HEK293 (cell line): ENCODE measurements at regions not wholly inside any gene's neighbourhood (a gene's known extent, or its start where the extent isn't known, plus 50 kb on each side); places are given as distances from the start of the nearest gene placed in this dataset.

ENCODE experiments used
- CTCF ChIA-PET: fragments of 350-600 bp; formaldehyde crosslinking; extraction: SDS; loops from one replicate; lab custom pipeline; 2021; ENCODE audit warnings: antibody characterized with exemption; lab: Yijun Ruan, JAX
- POLR2A ChIA-PET: fragments of 300-600 bp; formaldehyde crosslinking; extraction: SDS; loops from one replicate; lab custom pipeline; 2020; ENCODE audit warnings: antibody characterized with exemption, inconsistent platforms; lab: Yijun Ruan, JAX
- H3K27ac ChIP-seq: fragments of 200-500 bp; sonication (Bioruptor generic); 2 replicates; pipeline ENCODE4 v1.5.1; 2014; ENCODE audit warnings: low read depth, low read length, control low read depth, inconsistent platforms; ENCODE audit errors: extremely low read depth
- H3K36me3 ChIP-seq, 2 experiments: fragments of 200-500 bp in 1 of 2; sonication (Bioruptor generic) in 1 of 2; 1 replicate in 1 of 2; 2 replicates in 1 of 2; pipeline ENCODE4 v1.5.1; 2014 to 2017; ENCODE audit warnings: inconsistent platforms in 2 of 2, low read length in 2 of 2; ENCODE audit not compliant: control insufficient read depth in 2 of 2, insufficient read depth in 1 of 2
- H3K4me1 ChIP-seq: fragments of 200-500 bp; sonication (Bioruptor generic); 2 replicates; pipeline ENCODE4 v1.5.1; 2014; ENCODE audit warnings: mild to moderate bottlenecking, low read length, inconsistent platforms; ENCODE audit not compliant: control insufficient read depth, insufficient read depth
- H3K4me3 ChIP-seq: 2 replicates; pipeline ENCODE4 v1.5.1; 2011; ENCODE audit warnings: low read depth, mild to moderate bottlenecking, control low read depth, low read length, moderate library complexity
- H3K9me3 ChIP-seq: fragments of 200-500 bp; sonication (Bioruptor generic); 2 replicates; pipeline ENCODE4 v1.5.1; 2014; ENCODE audit warnings: low read depth, low read length, inconsistent platforms; ENCODE audit not compliant: control insufficient read depth, insufficient read depth
- ATF2 ChIP-seq: fragments of 450-650 bp; formaldehyde crosslinking; IDR thresholded peaks from 2 replicates; pipeline ENCODE4 v1.5.1; 2016; ENCODE audit warnings: missing biosample characterization, missing genetic modification characterization, low read depth
- HOXD13 ChIP-seq: sonication (generic); formaldehyde crosslinking; IDR thresholded peaks from 2 replicates; pipeline ENCODE4 v1.8.0; 2022; ENCODE audit warnings: missing genetic modification reagents, borderline replicate concordance
- SCRT2 ChIP-seq: fragments of 450-650 bp; formaldehyde crosslinking; IDR thresholded peaks from 2 replicates; pipeline ENCODE4 v1.5.1; 2016; ENCODE audit warnings: missing biosample characterization, missing genetic modification characterization
- YY2 ChIP-seq: fragments of 450-650 bp; formaldehyde crosslinking; IDR thresholded peaks from 2 replicates; pipeline ENCODE4 v1.5.1; 2016; ENCODE audit warnings: missing biosample characterization, missing genetic modification characterization
- ZBTB1 ChIP-seq: fragments of 450-650 bp; formaldehyde crosslinking; IDR thresholded peaks from 2 replicates; pipeline ENCODE4 v1.5.1; 2016; ENCODE audit warnings: missing biosample characterization, missing genetic modification characterization
- ZFHX2 ChIP-seq: fragments of 450-650 bp; formaldehyde crosslinking; conservative IDR thresholded peaks from 2 replicates; pipeline ENCODE4 v1.5.1; 2016; ENCODE audit warnings: missing biosample characterization, missing genetic modification characterization
- ZNF133 ChIP-seq: fragments of 450-650 bp; formaldehyde crosslinking; IDR thresholded peaks from 2 replicates; pipeline ENCODE4 v1.5.1; 2016; ENCODE audit warnings: missing biosample characterization, missing genetic modification characterization
- ZNF266 ChIP-seq: fragments of 450-650 bp; formaldehyde crosslinking; IDR thresholded peaks from 2 replicates; pipeline ENCODE4 v1.5.1; 2016; ENCODE audit warnings: missing biosample characterization, missing genetic modification characterization, low read depth
- ZNF274 ChIP-seq, 2 experiments: fragments of 200-500 bp in 1 of 2; fragments of 450-650 bp in 1 of 2; sonication (Bioruptor generic) in 1 of 2; formaldehyde crosslinking in 1 of 2; IDR thresholded peaks; 2 replicates each; pipeline versions ENCODE4 v1.5.1 to v1.6.1; 2014 to 2016; ENCODE audit warnings: borderline replicate concordance in 1 of 2, inconsistent platforms in 1 of 2, low read length in 1 of 2, missing biosample characterization in 1 of 2, missing genetic modification characterization in 1 of 2
- ZNF335 ChIP-seq: fragments of 450-650 bp; formaldehyde crosslinking; conservative IDR thresholded peaks from 2 replicates; pipeline ENCODE4 v1.5.1; 2016; ENCODE audit warnings: missing biosample characterization, missing genetic modification characterization
- ZNF510 ChIP-seq: fragments of 450-650 bp; formaldehyde crosslinking; IDR thresholded peaks from 2 replicates; pipeline ENCODE4 v1.5.1; 2018; ENCODE audit warnings: mild to moderate bottlenecking, missing genetic modification characterization, missing biosample characterization; ENCODE audit not compliant: insufficient replicate concordance
- ZNF518A ChIP-seq: fragments of 450-650 bp; formaldehyde crosslinking; conservative IDR thresholded peaks from 2 replicates; pipeline ENCODE4 v1.5.1; 2016; ENCODE audit warnings: low read depth, missing biosample characterization, missing genetic modification characterization
- ZNF707 ChIP-seq: fragments of 450-650 bp; formaldehyde crosslinking; IDR thresholded peaks from 2 replicates; pipeline ENCODE4 v1.5.1; 2016; ENCODE audit warnings: missing biosample characterization, missing genetic modification characterization
- ZNF785 ChIP-seq: fragments of 450-650 bp; formaldehyde crosslinking; IDR thresholded peaks from 2 replicates; pipeline ENCODE4 v1.5.1; 2016; ENCODE audit warnings: missing biosample characterization, missing genetic modification characterization
- ZSCAN16 ChIP-seq: fragments of 450-650 bp; formaldehyde crosslinking; IDR thresholded peaks from 2 replicates; pipeline ENCODE4 v1.5.1; 2016; ENCODE audit warnings: missing biosample characterization, missing genetic modification characterization
- TF ChIP-seq, protein P1 (sequence below): fragments of 450-650 bp; formaldehyde crosslinking; optimal IDR thresholded peaks from 2 replicates; pipeline ENCODE3; 2016; ENCODE audit warnings: missing biosample characterization, mild to moderate bottlenecking, missing genetic modification characterization
- TF ChIP-seq, protein P2 (sequence below): fragments of 450-650 bp; formaldehyde crosslinking; IDR thresholded peaks from 2 replicates; pipeline ENCODE4 v1.5.1; 2017; ENCODE audit warnings: missing biosample characterization, missing genetic modification characterization

DNA sequence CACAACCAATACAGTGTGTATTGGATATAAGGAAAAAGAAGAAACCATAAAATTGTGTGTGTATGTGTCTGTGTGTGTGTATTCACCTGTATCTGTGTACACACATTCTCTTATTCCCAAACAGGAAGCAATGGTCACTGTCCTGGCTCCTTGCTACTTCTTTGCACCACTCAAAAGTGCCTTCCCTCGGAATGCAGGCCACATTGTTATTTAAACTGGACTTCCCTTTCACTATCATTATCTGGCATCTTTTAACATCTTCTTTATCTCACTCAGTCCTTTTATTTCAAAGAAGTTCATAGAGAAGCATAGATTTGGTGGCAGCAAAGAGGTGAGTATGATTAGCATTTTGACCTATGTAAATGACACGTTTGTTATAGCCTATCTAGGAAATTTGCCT, 803.7 kb downstream of the NCAM2 start:
- POLR2A ChIA-PET: no interaction called here
- CTCF ChIA-PET: no interaction called here
- no peak overlapping the region for H3K4me3 ChIP-seq
- TF ChIP-seq ZNF266 (tag by site-specific recombination): no peak
- no peak for TF ChIP-seq ZNF707 (tag by site-specific recombination)
- TF ChIP-seq, protein P1, sequence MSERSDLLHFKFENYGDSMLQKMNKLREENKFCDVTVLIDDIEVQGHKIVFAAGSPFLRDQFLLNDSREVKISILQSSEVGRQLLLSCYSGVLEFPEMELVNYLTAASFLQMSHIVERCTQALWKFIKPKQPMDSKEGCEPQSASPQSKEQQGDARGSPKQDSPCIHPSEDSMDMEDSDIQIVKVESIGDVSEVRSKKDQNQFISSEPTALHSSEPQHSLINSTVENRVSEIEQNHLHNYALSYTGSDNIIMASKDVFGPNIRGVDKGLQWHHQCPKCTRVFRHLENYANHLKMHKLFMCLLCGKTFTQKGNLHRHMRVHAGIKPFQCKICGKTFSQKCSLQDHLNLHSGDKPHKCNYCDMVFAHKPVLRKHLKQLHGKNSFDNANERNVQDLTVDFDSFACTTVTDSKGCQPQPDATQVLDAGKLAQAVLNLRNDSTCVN (tag by site-specific recombination): no peak
- no peak for TF ChIP-seq SCRT2 (tag by site-specific recombination)
- no peak for TF ChIP-seq ZNF785 (tag by site-specific recombination)
- no peak for TF ChIP-seq ZNF518A (tag by site-specific recombination)
- TF ChIP-seq ZNF335 (tag by site-specific recombination): no peak
- TF ChIP-seq ZSCAN16 (tag by site-specific recombination): no peak
- TF ChIP-seq, protein P2, sequence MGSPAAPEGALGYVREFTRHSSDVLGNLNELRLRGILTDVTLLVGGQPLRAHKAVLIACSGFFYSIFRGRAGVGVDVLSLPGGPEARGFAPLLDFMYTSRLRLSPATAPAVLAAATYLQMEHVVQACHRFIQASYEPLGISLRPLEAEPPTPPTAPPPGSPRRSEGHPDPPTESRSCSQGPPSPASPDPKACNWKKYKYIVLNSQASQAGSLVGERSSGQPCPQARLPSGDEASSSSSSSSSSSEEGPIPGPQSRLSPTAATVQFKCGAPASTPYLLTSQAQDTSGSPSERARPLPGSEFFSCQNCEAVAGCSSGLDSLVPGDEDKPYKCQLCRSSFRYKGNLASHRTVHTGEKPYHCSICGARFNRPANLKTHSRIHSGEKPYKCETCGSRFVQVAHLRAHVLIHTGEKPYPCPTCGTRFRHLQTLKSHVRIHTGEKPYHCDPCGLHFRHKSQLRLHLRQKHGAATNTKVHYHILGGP (tag by site-specific recombination): no peak
- TF ChIP-seq ZBTB1 (tag by site-specific recombination): no peak
- TF ChIP-seq ATF2: no peak
- TF ChIP-seq ZFHX2 (tag by site-specific recombination): no peak
- TF ChIP-seq ZNF133: no peak
- TF ChIP-seq YY2 (tag by site-specific recombination): no peak
- no peak for TF ChIP-seq ZNF510
- TF ChIP-seq HOXD13 (CRISPR knock-in tag): no peak
- no peak for TF ChIP-seq ZNF274 (IDR thresholded peaks at IDR 0.05; ENCODE audit: low read length)
- no peak for TF ChIP-seq ZNF274 (tag by site-specific recombination; IDR thresholded peaks at IDR 0.05; ENCODE audit: borderline replicate concordance)
- no peaks in the 10 kb centered on the region for H3K9me3 ChIP-seq
- H3K27ac ChIP-seq: no peak overlapping the region
- no peaks in the 10 kb centered on the region for H3K36me3 ChIP-seq
- no peaks in the 10 kb centered on the region for H3K4me1 ChIP-seq
